ENCODE measurements at regions not wholly inside any gene's neighbourhood (a gene's known extent, or its start where the extent isn't known, plus 50 kb on each side); places are given as distances from the start of the nearest gene placed in this dataset.

DNA sequence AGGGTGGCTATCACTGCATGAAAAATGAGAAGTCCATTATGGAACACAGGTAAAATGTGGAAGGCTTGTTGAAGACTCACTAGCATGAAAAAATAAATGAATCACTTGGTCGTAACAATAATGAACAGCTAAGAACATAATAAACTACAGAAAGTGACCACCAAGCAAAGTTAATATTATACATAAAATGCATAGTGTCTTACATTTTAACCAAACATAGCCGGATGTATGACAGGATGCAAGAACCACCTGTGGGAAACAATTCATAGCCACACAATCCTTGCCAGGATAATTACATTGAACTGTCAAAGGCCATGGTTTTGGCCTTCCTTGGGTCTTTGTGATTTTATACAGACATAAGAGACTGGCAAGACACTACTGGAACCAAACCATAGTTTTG lies 81.9 kb upstream of the ATXN3L start:
- TF ChIP-seq, protein P1, sequence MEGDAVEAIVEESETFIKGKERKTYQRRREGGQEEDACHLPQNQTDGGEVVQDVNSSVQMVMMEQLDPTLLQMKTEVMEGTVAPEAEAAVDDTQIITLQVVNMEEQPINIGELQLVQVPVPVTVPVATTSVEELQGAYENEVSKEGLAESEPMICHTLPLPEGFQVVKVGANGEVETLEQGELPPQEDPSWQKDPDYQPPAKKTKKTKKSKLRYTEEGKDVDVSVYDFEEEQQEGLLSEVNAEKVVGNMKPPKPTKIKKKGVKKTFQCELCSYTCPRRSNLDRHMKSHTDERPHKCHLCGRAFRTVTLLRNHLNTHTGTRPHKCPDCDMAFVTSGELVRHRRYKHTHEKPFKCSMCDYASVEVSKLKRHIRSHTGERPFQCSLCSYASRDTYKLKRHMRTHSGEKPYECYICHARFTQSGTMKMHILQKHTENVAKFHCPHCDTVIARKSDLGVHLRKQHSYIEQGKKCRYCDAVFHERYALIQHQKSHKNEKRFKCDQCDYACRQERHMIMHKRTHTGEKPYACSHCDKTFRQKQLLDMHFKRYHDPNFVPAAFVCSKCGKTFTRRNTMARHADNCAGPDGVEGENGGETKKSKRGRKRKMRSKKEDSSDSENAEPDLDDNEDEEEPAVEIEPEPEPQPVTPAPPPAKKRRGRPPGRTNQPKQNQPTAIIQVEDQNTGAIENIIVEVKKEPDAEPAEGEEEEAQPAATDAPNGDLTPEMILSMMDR (IDR thresholded peaks at IDR 0.05): no peak
- TF ChIP-seq POLR2A (IDR thresholded peaks at IDR 0.05): no peak

All from lower leg skin (tissue), 3 donors.